ENCODE measurements at regions not wholly inside any gene's neighbourhood (a gene's known extent, or its start where the extent isn't known, plus 50 kb on each side); places are given as distances from the start of the nearest gene placed in this dataset.

DNA sequence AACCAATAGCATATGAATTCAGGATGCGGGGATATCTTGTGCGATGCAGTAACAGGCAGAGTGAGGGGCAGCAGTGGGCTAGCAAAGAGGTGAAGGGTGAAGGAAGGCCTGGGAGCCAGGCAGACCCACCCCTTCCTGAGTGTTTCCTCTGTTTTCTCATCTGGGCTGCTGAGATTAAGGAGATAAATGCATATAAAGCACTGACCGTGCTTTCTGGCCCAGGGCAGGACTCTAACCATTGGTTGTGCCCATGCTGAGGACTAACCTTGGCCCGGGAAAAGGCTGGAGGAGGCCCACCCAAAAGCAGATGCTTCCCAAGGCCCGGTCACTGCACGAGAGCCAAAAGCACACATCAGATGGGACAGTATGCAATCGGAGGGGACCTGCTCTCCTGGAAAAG, 87.6 kb downstream of the PSMG1 start:
- no peak for TF ChIP-seq CTCF (IDR thresholded peaks at IDR 0.05)
- TF ChIP-seq POLR2AphosphoS5 (IDR thresholded peaks at IDR 0.05) = peak in 1 of 2 donors; percentile 50
- no peak for TF ChIP-seq POLR2A (IDR thresholded peaks at IDR 0.05)
- peak in 2 of 4 donors; percentile 61 to 84 for TF ChIP-seq EP300 (IDR thresholded peaks at IDR 0.05)

Data from upper lobe of left lung (tissue), 4 donors.